ELR (cell line): ENCODE measurements at regions not wholly inside any gene's neighbourhood (a gene's known extent, or its start where the extent isn't known, plus 50 kb on each side); places are given as distances from the start of the nearest gene placed in this dataset.
"Not testable (repeated sequence)": the region's sequence is repeated elsewhere in the genome, so short reads cannot be mapped to it uniquely, and the experiment has no call there.

Experiments used
- DNase-seq: peaks from one replicate; pipeline ENCODE4 v3.0.0-alpha.2; 2015; ENCODE audit warnings: low read depth

- DNase-seq, result no peak
Observed at GRCh38 chr7:24395512-24395911, 111.5 kb downstream of the NPY start.

- DNase-seq, result not testable (repeated sequence)
Observed at GRCh38 chr7:24396387-24396786, 112.4 kb downstream of the NPY start.

- peak; percentile 59 for DNase-seq
Observed at GRCh38 chr7:24401628-24402593, 117.9 kb downstream of the NPY start.

- no peak for DNase-seq
Observed at GRCh38 chr7:24402655-24403054, 118.7 kb downstream of the NPY start.

- DNase-seq, result no peak
Observed at GRCh38 chr7:24403557-24403956, 119.6 kb downstream of the NPY start.

GRCh38 chr7:24404315-24404714, 120.3 kb downstream of the NPY start:
- DNase-seq, result no peak

GRCh38 chr7:24405002-24405401, 121.0 kb downstream of the NPY start:
- DNase-seq, result no peak

- peak; percentile 5 for DNase-seq
Observed at GRCh38 chr7:24406053-24406788, 122.2 kb downstream of the NPY start.

GRCh38 chr7:24406789-24407299, 122.9 kb downstream of the NPY start:
- no peak for DNase-seq

GRCh38 chr7:24407965-24408364, 124.0 kb downstream of the NPY start:
- DNase-seq, result no peak

GRCh38 chr7:24408798-24409430, 124.9 kb downstream of the NPY start:
- no peak for DNase-seq

GRCh38 chr7:24409431-24410024, 125.5 kb downstream of the NPY start:
- DNase-seq, result no peak

- no peak for DNase-seq
Observed at GRCh38 chr7:24411226-24411625, 127.2 kb downstream of the NPY start.

- no peak for DNase-seq
Observed at GRCh38 chr7:24417526-24418120, 133.6 kb downstream of the NPY start.

GRCh38 chr7:24419077-24419476, 135.1 kb downstream of the NPY start:
- peak; percentile 31 for DNase-seq

- DNase-seq, result no peak
Observed at GRCh38 chr7:24419511-24419910, 135.5 kb downstream of the NPY start.

GRCh38 chr7:24422441-24423010, 138.5 kb downstream of the NPY start:
- DNase-seq, result no peak

GRCh38 chr7:24425664-24426063, 141.7 kb downstream of the NPY start:
- no peak for DNase-seq

- no peak for DNase-seq
Observed at GRCh38 chr7:24427048-24427447, 143.1 kb downstream of the NPY start.

- DNase-seq, result no peak
Observed at GRCh38 chr7:24428676-24429075, 144.6 kb upstream of the PALS2 start.

GRCh38 chr7:24432677-24433076, 140.6 kb upstream of the PALS2 start:
- DNase-seq, result no peak
